DOHH2 (cell line): ENCODE measurements at regions not wholly inside any gene's neighbourhood (a gene's known extent, or its start where the extent isn't known, plus 50 kb on each side); places are given as distances from the start of the nearest gene placed in this dataset.
"Not testable (repeated sequence)": the region's sequence is repeated elsewhere in the genome, so short reads cannot be mapped to it uniquely, and the experiment has no call there.

Source experiments
- EZH2phosphoT487 ChIP-seq: fragments of 200-600 bp; sonication (generic); IDR thresholded peaks from 2 replicates; pipeline ENCODE4 v1.6.1; 2017; ENCODE audit warnings: borderline replicate concordance, mild to moderate bottlenecking, antibody characterized with exemption, low read length, moderate library complexity, mixed read lengths
- TF ChIP-seq, protein P1 (sequence below): fragments of 200-600 bp; sonication (generic); IDR thresholded peaks from one replicate; pipeline ENCODE4 v1.5.1; 2014; ENCODE audit warnings: antibody characterized with exemption, mild to moderate bottlenecking, low read depth, low read length; ENCODE audit not compliant: poor library complexity, severe bottlenecking

DNA sequence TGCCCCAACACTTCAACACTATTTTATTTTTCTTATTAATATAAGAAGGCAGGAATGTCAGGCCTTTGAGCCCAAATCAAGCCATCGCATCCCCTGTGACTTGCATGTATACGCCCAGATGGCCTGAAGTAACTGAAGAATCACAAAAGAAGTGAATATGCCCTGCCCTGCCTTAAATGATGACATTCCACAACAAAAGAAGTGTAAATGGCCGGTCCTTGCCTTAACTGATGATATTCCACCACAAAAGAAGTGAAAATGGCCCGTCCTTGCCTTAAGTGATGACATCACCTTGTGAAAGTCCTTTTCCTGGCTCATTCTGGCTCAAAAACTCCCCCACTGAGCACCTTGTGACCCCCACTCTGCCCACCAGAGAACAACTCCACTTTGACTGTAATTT, 251.4 kb downstream of the ALG10 start:
- TF ChIP-seq, protein P1, sequence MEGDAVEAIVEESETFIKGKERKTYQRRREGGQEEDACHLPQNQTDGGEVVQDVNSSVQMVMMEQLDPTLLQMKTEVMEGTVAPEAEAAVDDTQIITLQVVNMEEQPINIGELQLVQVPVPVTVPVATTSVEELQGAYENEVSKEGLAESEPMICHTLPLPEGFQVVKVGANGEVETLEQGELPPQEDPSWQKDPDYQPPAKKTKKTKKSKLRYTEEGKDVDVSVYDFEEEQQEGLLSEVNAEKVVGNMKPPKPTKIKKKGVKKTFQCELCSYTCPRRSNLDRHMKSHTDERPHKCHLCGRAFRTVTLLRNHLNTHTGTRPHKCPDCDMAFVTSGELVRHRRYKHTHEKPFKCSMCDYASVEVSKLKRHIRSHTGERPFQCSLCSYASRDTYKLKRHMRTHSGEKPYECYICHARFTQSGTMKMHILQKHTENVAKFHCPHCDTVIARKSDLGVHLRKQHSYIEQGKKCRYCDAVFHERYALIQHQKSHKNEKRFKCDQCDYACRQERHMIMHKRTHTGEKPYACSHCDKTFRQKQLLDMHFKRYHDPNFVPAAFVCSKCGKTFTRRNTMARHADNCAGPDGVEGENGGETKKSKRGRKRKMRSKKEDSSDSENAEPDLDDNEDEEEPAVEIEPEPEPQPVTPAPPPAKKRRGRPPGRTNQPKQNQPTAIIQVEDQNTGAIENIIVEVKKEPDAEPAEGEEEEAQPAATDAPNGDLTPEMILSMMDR = not testable (repeated sequence)
- TF ChIP-seq EZH2phosphoT487 = not testable (repeated sequence)
